Activated naive CD4-positive, alpha-beta T cell treated with anti-CD3 and anti-CD28 coated beads, Interleukin-2, amount 50 U/mL, for 72 hours (primary cell): ENCODE measurements at regions not wholly inside any gene's neighbourhood (a gene's known extent, or its start where the extent isn't known, plus 50 kb on each side); places are given as distances from the start of the nearest gene placed in this dataset.
A peak's percentile ranks its signal among the peaks of the same experiment; 100 is the strongest.

Source experiments
- ATAC-seq, 2 donors: fragments of 150-1000 bp; cut with Tn5 transposase; 2 replicates each; pipeline ENCODE4 v1.10.0; 2021; ENCODE audit warnings: mild to moderate bottlenecking in 2 of 2, moderate library complexity in 2 of 2
- DNase-seq, 2 donors: peaks; one replicate each; pipeline ENCODE4 v3.0.0; 2021 to 2022; ENCODE audit warnings: low spot score in 2 of 2
- H3K27ac Mint-ChIP-seq, 2 donors: one replicate each; pipeline ENCODE4 v1.8.0; 2022; ENCODE audit warnings: mild to moderate bottlenecking in 2 of 2, mixed read lengths in 2 of 2
- H3K36me3 Mint-ChIP-seq, 2 donors: one replicate each; pipeline ENCODE4 v1.8.0; 2022; ENCODE audit warnings: mixed read lengths in 2 of 2
- H3K9me3 Mint-ChIP-seq, 2 donors: one replicate each; pipeline ENCODE4 v1.8.0; 2022; ENCODE audit warnings: mixed read lengths in 2 of 2

- ATAC-seq (no peak), DNase-seq (no peak)
- no peak overlapping the region for H3K27ac Mint-ChIP-seq
- H3K9me3 Mint-ChIP-seq, result no peaks in the 10 kb centered on the region
- no peaks in the 10 kb centered on the region for H3K36me3 Mint-ChIP-seq
Observed at GRCh38 chr2:64845273-64845905, 143.8 kb upstream of the SLC1A4 start.

GRCh38 chr2:64846177-64846576, 143.0 kb upstream of the SLC1A4 start:
- Mint-ChIP-seq H3K36me3 (no peaks in the 10 kb centered on the region), H3K9me3 (no peaks in the 10 kb centered on the region), H3K27ac (peak overlapping the region in 1 of 2 donors; percentile 15)
- ATAC-seq (no peak), DNase-seq (no peak)

- Mint-ChIP-seq H3K9me3 (no peaks in the 10 kb centered on the region), H3K36me3 (no peaks in the 10 kb centered on the region), H3K27ac (no peak overlapping the region)
- no peak for DNase-seq
- ATAC-seq, result no peak
Observed at GRCh38 chr2:64847930-64848329, 141.3 kb upstream of the SLC1A4 start.

- DNase-seq (no peak), ATAC-seq (no peak)
- Mint-ChIP-seq H3K36me3 (no peaks in the 10 kb centered on the region), H3K27ac (no peak overlapping the region), H3K9me3 (no peaks in the 10 kb centered on the region)
Observed at GRCh38 chr2:64848363-64848762, 140.8 kb upstream of the SLC1A4 start.

- H3K9me3 Mint-ChIP-seq, result no peaks in the 10 kb centered on the region
- no peak for ATAC-seq
- DNase-seq, result no peak
- no peak overlapping the region for H3K27ac Mint-ChIP-seq
- H3K36me3 Mint-ChIP-seq, result no peaks in the 10 kb centered on the region
Observed at GRCh38 chr2:64848945-64849344, 140.3 kb upstream of the SLC1A4 start.

- ATAC-seq (no peak), DNase-seq (no peak)
- H3K9me3 Mint-ChIP-seq, result no peaks in the 10 kb centered on the region
- H3K27ac Mint-ChIP-seq, result no peak overlapping the region
- no peaks in the 10 kb centered on the region for H3K36me3 Mint-ChIP-seq
Observed at GRCh38 chr2:64850642-64851041, 138.6 kb upstream of the SLC1A4 start.

DNA sequence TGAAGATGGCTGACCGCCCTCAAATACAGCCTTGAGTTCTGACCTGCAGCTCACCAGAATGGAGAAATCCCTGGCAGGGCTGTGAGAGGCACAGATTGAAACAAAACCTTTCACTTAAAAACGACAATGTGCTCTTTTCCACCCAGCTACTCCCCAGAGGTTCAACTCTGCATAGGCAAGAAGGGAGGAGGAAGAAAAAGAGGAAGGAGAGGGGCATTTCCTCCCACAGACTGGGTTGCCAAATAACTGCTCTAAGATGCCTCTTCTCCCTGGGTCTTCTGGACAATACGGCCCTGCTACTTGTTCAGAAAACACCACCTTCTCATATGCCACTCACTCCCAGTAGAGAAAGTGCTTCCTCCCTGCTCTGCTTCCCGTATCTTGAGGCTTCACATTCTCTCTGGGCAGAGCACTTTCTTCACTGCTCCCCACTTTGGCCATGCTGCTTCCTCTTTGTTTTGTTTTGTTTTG, 136.4 kb upstream of the SLC1A4 start:
- no peak overlapping the region for H3K27ac Mint-ChIP-seq

GRCh38 chr2:64853306-64853705, 135.9 kb upstream of the SLC1A4 start:
- ATAC-seq, result no peak

More for the DNA sequence above, 136.4 kb upstream of the SLC1A4 start:
- no peak for DNase-seq
- no peak for ATAC-seq
- Mint-ChIP-seq H3K9me3 (no peaks in the 10 kb centered on the region), H3K36me3 (no peaks in the 10 kb centered on the region)

GRCh38 chr2:64853894-64854293, 135.3 kb upstream of the SLC1A4 start:
- Mint-ChIP-seq H3K36me3 (no peaks in the 10 kb centered on the region), H3K9me3 (no peaks in the 10 kb centered on the region), H3K27ac (no peak overlapping the region)
- DNase-seq (no peak), ATAC-seq (no peak)

More at GRCh38 chr2:64853306-64853705, 135.9 kb upstream of the SLC1A4 start:
- DNase-seq, result no peak
- no peaks in the 10 kb centered on the region for H3K36me3 Mint-ChIP-seq
- H3K27ac Mint-ChIP-seq, result no peak overlapping the region
- no peaks in the 10 kb centered on the region for H3K9me3 Mint-ChIP-seq

DNA sequence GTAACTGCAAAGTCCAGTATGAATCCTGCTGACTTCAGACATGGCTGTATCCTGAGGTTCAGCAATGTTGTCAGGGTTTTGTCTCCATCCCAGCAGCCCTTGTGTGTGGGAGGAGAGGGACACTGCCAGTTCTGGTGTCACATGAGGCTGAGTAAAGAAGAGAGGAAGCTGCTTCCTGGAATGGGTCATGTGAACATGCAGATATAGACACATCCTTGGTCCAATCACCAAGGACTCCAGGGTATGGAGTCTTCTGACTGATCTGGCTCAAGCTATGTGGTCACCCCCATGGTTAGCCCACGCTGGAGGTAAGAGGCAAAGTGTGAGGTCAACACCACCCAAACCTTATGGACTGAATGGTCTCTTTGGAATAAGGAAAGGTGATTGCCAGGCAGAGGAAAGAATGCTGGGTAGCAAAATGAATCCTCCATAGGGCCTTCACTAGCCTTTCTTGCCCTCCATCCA, 134.4 kb upstream of the SLC1A4 start:
- DNase-seq (peak in 1 of 2 donors; percentile 47), ATAC-seq (peak; percentile 53 to 71)
- H3K36me3 Mint-ChIP-seq, result no peaks in the 10 kb centered on the region
- no peak overlapping the region for H3K27ac Mint-ChIP-seq
- H3K9me3 Mint-ChIP-seq, result no peaks in the 10 kb centered on the region

DNA sequence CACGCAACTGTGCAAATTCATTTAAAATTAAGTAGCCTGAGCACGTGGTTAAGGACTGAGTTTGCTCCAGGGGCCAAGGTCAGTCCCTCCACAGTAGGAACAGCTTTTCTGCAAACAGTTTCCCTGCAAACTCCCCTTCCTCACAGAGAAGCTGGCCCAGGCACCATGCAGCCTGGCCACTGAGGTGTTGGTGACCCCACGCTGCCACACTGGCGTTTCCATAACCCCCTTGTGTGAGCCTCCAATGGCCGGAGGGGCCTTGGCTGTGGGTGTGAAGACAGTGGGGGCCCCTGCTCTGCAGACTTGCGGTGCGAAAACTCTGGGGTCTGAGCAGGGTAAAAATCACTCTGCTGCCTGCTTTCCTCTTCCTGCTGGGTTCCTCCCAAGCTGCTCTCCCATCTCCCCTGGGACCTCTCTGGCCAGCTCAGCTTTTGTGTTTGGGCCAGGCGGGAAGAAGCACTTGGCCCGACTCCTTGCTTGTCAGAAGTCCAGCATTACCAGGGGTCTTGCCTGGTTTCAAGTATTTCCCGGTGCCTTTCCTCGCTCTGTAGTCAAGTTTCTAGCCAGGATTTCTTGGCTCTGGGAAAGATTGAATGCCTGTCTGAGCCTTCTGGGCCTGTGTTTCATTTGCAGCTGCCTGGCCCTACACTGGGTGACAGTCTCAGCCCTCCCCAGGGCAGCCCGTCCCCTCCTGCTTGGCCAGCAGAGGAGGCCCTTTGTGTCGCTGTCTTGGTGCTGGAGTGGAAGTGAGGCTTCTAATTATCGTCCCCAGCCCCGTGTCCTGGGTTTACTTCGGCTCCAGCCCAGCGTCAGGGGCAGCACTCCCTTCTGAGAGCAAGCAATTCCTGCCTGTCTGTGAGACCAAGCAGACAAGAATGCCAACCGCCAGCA, 131.4 kb upstream of the SLC1A4 start:
- Mint-ChIP-seq H3K9me3 (no peaks in the 10 kb centered on the region), H3K36me3 (no peaks in the 10 kb centered on the region), H3K27ac (no peak overlapping the region)
- DNase-seq, result peak in 1 of 2 donors; percentile 39
- ATAC-seq, result no peak

DNA sequence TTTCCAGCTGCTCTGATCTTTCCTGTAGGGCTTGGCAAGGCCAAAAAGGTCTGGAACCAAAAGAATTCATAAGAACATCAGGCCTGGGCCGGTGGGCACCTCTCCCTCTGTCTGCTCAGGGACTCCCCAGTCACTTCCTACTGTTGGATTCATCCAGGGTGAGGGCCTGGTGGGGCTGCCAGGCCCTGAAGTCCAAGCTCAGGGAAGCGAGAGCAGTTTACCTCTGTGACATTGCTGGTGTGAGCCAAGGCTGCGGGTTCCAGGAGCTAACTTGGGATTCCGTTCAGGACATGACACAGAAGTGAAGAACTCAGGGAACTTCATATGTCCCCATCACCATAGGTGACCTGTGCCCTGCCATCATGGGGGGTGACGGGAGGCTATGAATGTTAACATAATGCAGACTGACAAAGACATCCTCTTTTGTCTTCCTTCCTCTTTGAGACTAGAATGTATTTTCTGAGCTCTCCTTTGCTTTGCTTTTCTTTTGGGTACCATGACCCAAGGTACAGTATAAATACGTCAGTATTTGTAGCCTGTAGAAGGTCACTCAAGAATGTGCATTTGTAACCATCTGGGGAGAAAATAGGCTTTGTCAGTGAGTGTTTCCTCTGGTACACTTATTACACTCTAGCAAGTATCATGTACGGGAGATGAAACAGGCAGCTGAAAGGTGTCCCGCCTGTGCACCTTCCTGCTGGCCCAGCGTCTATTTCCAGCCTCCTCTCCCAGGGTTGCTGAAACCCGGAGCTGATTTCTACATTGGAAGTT, 130.5 kb upstream of the SLC1A4 start:
- Mint-ChIP-seq H3K27ac (no peak overlapping the region), H3K9me3 (no peaks in the 10 kb centered on the region), H3K36me3 (no peaks in the 10 kb centered on the region)
- peak in 1 of 2 donors; percentile 27 for ATAC-seq
- peak in 1 of 2 donors; percentile 25 for DNase-seq

GRCh38 chr2:64859312-64860212, 129.6 kb upstream of the SLC1A4 start:
- peak; percentile 20 to 33 for ATAC-seq
- no peaks in the 10 kb centered on the region for H3K36me3 Mint-ChIP-seq

GRCh38 chr2:64860276-64860885, 128.8 kb upstream of the SLC1A4 start:
- H3K9me3 Mint-ChIP-seq, result no peaks in the 10 kb centered on the region
- DNase-seq (peak in 1 of 2 donors; percentile 35), ATAC-seq (no peak)

More at GRCh38 chr2:64859312-64860212, 129.6 kb upstream of the SLC1A4 start:
- peak in 1 of 2 donors; percentile 52 for DNase-seq
- no peak overlapping the region for H3K27ac Mint-ChIP-seq
- H3K9me3 Mint-ChIP-seq, result no peaks in the 10 kb centered on the region

GRCh38 chr2:64860936-64861335, 128.3 kb upstream of the SLC1A4 start:
- Mint-ChIP-seq H3K27ac (no peak overlapping the region), H3K9me3 (no peaks in the 10 kb centered on the region), H3K36me3 (no peaks in the 10 kb centered on the region)
- no peak for DNase-seq
- no peak for ATAC-seq

More at GRCh38 chr2:64860276-64860885, 128.8 kb upstream of the SLC1A4 start:
- Mint-ChIP-seq H3K27ac (no peak overlapping the region), H3K36me3 (no peaks in the 10 kb centered on the region)
